GM12892 (cell line): ENCODE measurements at regions not wholly inside any gene's neighbourhood (a gene's known extent, or its start where the extent isn't known, plus 50 kb on each side); places are given as distances from the start of the nearest gene placed in this dataset.

Source experiments
- POLR2A ChIP-seq: IDR thresholded peaks from 2 replicates; pipeline ENCODE4 v1.6.1; 2011; ENCODE audit warnings: low read depth, low read length, control low read depth
- POLR2AphosphoS5 ChIP-seq: IDR thresholded peaks from 2 replicates; pipeline ENCODE4 v1.6.1; 2011; ENCODE audit warnings: low read depth, low read length, control low read depth

GRCh38 chr7:118110178-118110925 lies 73.6 kb upstream of the LSM8 start:
- TF ChIP-seq POLR2A (no peak), POLR2AphosphoS5 (no peak)
